Hematopoietic multipotent progenitor cell (in vitro differentiated cells): ENCODE measurements at regions not wholly inside any gene's neighbourhood (a gene's known extent, or its start where the extent isn't known, plus 50 kb on each side); places are given as distances from the start of the nearest gene placed in this dataset.
"Not testable (repeated sequence)": the region's sequence is repeated elsewhere in the genome, so short reads cannot be mapped to it uniquely, and the experiment has no call there.

Source experiments
- DNase-seq, 3 donors: peaks; one replicate each; pipeline ENCODE4 v3.0.0-alpha.2; 2011 to 2015; ENCODE audit warnings: low read depth in 2 of 3, low spot score in 2 of 3

GRCh38 chr15:57873564-57874209, 167.2 kb downstream of the POLR2M start:
- no peak for DNase-seq

DNA sequence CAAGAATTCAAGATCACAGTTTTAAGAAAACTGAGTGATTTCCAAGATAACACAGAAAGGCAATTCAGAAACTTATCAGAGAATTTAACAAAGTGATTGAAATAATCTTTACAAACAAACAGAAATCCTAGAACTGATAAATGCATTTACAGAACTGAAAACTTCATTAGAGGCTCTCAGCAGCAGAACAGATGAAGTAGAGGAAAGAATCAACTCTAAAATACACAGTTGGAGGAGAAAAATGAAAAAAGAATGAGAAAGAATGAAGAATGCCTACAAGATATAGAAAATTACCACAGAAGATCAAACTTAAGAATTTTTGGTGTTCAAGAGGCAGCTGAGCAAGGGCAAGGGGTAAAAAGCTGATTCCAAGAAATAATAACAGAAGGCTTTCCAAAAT, 168.8 kb downstream of the POLR2M start:
- DNase-seq: no peak

DNA sequence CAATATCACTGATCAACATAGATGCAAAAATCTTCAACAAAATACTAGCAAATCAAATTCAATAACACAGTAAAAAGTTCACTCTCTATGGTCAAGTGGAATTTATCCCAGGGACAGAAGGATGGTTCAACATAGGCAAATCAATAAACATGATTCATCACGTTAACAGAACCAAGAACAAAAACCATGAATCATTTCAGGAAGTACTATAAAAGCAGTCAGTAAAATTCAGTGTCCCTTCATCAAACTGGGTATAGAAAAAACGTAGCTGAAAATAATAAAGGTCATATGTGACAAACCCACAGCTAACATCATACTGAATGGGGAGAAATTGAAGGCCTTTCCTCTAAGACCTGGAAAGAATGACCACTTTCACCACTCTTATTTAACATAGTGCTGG, 172.1 kb downstream of the POLR2M start:
- no peak for DNase-seq

DNA sequence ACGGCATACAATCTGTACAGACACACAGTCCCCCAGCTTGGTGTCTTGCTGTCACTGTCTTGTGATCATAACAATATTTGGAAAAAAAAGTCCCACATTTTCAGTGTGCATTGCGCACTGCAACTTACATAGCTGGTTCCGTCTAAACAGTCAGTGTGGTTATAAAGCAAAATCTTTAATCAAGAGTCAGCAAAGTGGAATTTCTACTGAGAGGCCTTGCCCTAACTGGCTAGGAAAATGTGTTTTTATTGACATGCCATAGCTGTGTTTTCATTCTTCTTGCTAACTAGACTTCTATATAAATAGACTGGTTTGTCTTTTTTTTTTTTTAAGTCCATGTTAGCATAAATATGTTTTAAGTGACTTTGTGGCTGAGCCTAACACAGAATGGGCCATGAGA, 174.8 kb downstream of the POLR2M start:
- no peak for DNase-seq

GRCh38 chr15:57881972-57882371, 175.5 kb downstream of the POLR2M start:
- no peak for DNase-seq

DNA sequence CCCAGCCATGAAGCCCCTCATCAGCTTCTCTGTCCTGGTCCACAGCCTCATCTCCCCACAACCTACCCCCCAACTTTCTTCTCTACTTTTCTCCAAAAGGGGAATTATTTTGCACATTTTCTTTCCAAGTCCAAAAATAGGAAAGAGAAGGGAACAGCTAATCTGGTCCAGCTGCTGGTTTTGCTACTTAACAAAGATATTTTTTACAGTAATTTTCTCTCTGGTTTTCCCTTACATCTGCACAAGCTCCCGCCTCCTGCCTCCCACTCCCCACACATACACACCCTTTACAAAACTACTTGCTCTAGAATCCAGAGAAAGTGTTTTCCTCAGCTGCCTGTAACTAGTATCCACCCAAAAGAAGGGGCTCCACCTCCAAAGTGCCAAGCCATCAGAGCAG, 177.2 kb downstream of the POLR2M start:
- no peak for DNase-seq

DNA sequence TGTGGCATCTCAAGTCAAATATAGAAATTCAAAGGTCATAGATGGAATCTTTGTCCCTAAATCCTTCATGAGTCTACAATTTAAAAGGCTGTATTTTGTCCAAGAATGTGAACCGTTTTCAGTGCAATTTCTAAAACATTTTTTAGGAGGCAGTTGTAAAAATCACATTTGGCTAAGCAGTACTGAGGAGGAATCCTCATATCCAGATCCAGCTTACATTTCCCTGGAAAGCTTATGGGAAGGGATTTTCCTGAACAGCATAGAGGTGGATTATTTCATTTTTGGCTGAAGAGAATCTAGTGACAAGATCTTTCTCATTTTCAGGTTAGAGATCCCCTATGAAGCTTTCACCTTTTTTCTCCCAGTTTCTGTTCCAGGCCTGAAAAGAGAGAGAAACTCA, 178.4 kb downstream of the POLR2M start:
- no peak for DNase-seq

DNA sequence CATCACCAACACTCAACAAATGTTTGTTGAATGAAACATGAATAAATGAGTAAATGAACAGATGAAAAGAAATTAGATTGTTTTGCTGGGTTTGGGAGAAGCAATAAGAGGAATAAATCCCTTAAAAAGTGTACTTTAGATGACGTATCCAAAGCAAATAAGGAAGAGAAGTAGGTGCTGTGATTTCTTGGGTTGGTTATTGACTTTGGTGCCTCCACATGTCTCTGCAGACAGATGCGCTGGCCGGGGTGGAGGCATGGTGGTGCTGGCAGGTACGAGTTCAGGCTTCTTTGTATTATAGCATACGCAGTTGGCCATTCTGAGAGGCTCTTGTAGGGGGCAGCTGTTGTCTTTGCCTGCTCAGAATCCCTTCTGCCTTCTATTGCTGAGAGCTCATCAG, 178.9 kb downstream of the POLR2M start:
- DNase-seq: no peak

DNA sequence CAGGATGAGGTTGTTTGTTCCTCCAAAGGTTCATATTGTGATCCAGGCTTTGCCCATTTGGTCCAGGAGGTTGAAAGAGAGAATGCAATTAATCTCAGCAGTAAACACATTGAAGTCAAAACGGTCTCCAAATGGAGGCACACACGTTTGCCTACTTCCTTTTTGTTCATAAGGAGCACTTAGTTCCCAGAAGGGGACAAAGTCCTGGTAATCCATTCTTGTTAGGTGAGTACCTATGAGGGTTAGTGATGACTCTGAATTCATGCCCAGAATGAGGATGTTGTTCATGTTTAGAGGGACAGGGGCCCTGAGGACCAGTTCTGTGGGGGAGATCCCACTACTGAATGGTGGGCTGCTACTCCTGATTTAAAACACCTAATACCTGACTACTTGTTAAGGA, 177.7 kb downstream of the ALDH1A2 start:
- DNase-seq: no peak

DNA sequence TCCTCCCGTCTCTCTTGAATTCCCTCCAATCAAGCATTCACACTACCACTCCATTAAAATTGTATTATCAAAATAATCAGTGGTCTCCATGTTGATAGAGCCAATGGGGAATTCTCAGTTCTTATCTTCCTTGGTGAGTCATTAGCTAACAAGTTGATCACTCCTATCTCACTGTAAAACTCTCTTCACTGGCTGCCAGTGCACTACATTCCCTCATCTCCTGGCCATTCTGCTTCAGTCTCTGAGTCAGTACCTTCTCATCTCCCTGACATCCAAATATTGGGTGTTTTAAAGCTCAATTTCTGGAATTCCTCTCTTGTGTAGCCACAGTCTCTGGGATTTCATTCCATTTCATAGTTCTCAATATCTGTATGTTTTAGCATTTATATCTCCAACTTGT, 175.2 kb downstream of the ALDH1A2 start:
- no peak for DNase-seq

GRCh38 chr15:57890878-57891277, 174.6 kb downstream of the ALDH1A2 start:
- DNase-seq: no peak

DNA sequence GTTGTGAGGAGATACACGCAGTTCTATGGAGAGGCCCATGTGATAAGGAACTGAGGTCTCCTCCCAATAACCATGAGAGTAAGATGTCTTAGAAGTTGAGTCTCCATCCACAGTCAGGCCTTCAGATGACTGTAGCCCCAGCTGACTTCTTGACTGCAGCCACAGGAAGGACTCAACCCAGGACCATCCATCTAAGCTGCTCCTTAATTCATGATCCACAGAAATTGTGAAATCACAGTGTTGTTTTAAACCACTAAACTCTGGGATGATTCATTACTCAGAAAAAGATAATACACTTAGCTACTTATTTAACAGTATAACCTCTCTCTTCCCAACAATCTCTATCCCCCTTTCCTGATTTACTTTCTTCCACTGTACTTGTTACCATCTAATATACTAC, 173.3 kb downstream of the ALDH1A2 start:
- no peak for DNase-seq

GRCh38 chr15:57893040-57893439, 172.5 kb downstream of the ALDH1A2 start:
- no peak for DNase-seq

- no peak for DNase-seq
Observed at GRCh38 chr15:57895291-57895690, 170.2 kb downstream of the ALDH1A2 start.

GRCh38 chr15:57896114-57896513, 169.4 kb downstream of the ALDH1A2 start:
- no peak for DNase-seq

DNA sequence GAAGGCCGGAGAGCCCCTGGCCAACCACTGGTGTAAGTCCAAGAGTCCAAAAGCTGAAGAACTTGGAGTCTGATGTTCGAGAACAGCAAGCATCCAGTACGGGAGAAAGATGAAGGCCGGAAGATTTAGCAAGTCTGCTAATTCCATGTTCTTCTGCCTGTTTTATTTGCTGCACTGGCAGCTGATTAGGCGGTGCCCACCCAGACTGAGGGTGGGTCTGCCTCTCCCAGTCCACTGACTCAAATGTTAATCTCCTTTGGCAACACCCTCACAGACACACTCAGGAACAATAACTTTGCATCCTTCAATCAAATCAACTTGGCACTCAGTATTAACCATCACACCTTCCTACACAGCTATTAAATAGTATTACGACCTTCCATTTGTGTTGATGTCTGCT, 168.6 kb downstream of the ALDH1A2 start:
- not testable (repeated sequence) for DNase-seq

GRCh38 chr15:57897870-57898269, 167.6 kb downstream of the ALDH1A2 start:
- no peak for DNase-seq

- no peak for DNase-seq
Observed at GRCh38 chr15:57902155-57902554, 163.4 kb downstream of the ALDH1A2 start.
